ENCODE measurements at regions not wholly inside any gene's neighbourhood (a gene's known extent, or its start where the extent isn't known, plus 50 kb on each side); places are given as distances from the start of the nearest gene placed in this dataset.

- no peak for TF ChIP-seq CTCF (IDR thresholded peaks at IDR 0.05; ENCODE audit: low read depth, low read length)
- DNase-seq (ENCODE audit: extremely low read depth, low read depth), result no peak
These were observed 66.6 kb downstream of the TMEM17 start for GRCh38 chr2:62439425-62439824.

DNA sequence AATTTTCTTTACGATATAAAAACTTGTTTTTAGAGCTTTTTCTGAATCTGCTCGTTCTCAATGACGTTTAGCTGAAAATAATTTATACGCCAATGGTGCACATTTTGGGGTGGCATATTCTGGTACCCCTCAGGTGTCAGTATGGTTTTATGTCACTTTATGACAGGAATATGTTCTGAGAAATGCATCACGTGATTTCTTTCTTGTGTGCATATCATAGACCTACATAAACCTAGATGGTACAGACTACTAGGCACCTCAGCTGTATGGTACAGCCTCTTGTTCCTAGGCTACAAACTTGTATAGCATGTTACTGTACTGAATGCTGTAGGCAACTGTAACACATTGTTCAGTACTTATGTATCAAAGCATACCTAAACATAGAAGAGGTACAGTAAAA lies 68.2 kb downstream of the TMEM17 start:
- DNase-seq (ENCODE audit: extremely low read depth, low read depth), result no peak
- TF ChIP-seq CTCF (IDR thresholded peaks at IDR 0.05; ENCODE audit: low read depth, low read length), result no peak

DNA sequence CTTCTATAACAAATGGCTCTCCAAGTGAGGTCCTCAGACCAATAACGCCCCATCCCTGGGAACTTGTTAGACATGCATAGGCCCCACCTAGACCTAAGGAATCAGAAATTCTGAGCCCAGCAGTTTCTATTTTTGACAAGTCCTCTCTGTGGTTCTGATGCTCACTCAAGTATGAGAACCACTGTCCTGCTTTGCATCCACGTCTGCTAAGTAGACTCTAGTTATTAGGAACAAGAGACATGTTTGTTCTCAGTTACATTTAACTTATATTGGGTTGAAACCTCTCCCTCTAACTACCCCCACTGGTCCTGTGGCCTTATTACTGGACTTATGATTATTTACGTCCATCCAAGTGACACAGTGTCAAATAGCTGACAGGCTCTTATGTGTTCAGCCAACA lies 70.3 kb downstream of the TMEM17 start:
- no peak for DNase-seq (ENCODE audit: extremely low read depth, low read depth)

GRCh38 chr2:62432407-62432806 lies 73.6 kb downstream of the TMEM17 start:
- TF ChIP-seq CTCF (IDR thresholded peaks at IDR 0.05; ENCODE audit: low read depth, low read length), result no peak
- DNase-seq (ENCODE audit: extremely low read depth, low read depth), result no peak

More for the DNA sequence above, 70.3 kb downstream of the TMEM17 start:
- no peak for TF ChIP-seq CTCF (IDR thresholded peaks at IDR 0.05; ENCODE audit: low read depth, low read length)

DNA sequence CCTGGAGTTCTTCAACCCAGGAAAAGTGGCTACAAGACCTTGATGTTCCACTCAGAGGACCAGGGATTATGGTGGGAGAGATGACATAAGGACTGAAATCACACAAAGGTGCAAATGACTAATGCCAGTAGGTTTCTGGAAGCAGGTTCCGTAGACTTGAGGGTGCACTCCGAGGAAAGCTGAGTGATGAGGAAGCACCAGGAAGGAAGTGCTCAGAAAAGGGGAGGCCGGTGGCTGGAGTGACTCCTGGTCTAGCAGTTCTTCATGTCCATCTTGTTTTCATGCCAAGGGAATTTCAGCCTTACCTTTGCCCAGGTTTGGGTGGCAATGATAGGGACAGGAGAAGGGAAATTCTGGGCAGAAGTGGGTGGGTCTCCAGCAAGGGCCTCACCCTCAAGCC lies 74.5 kb downstream of the TMEM17 start:
- no peak for TF ChIP-seq CTCF (IDR thresholded peaks at IDR 0.05; ENCODE audit: low read depth, low read length)
- DNase-seq (ENCODE audit: extremely low read depth, low read depth), result no peak

GRCh38 chr2:62430146-62430545 lies 75.8 kb downstream of the TMEM17 start:
- TF ChIP-seq CTCF (IDR thresholded peaks at IDR 0.05; ENCODE audit: low read depth, low read length), result no peak
- DNase-seq (ENCODE audit: extremely low read depth, low read depth), result no peak

DNA sequence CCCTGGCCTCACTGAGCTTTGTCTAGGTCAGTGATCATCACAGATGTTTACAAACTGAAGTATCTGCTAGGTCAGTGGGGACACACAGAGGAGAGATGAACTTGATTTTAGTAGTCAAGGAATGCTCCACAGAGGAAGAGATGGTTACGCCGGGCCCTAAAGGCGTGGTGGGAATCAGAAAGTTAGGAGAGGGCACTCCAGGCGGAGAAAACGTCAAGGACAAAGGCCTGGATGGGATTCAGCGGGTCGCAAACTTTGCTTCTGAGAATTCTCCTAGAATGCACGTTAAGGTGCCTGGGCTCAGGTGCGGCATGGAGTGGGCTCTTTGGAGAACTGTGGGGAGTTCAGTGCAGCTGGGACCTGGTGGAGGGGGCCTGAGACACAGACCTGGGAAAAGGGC lies 78.8 kb downstream of the TMEM17 start:
- TF ChIP-seq CTCF (IDR thresholded peaks at IDR 0.05; ENCODE audit: low read depth, low read length), result no peak
- no peak for DNase-seq (ENCODE audit: extremely low read depth, low read depth)
